Activated T-helper 1 cell treated with anti-CD3 and anti-CD28 coated beads, Interleukin-2, amount 50 U/mL, for 16 hours (primary cell): ENCODE measurements at regions not wholly inside any gene's neighbourhood (a gene's known extent, or its start where the extent isn't known, plus 50 kb on each side); places are given as distances from the start of the nearest gene placed in this dataset.
"Not testable (repeated sequence)": the region's sequence is repeated elsewhere in the genome, so short reads cannot be mapped to it uniquely, and the experiment has no call there.

ENCODE experiments used
- DNase-seq, 2 donors: peaks; one replicate each; pipeline ENCODE4 v3.0.0-alpha.2; 2020; ENCODE audit warnings: low read depth in 1 of 2, low spot score in 1 of 2

- DNase-seq: no peak
Observed at GRCh38 chr4:24369507-24370029, 214.8 kb downstream of the DHX15 start.

- DNase-seq: no peak
Observed at GRCh38 chr4:24368801-24369200, 215.6 kb downstream of the DHX15 start.

GRCh38 chr4:24364852-24365251, 219.5 kb downstream of the DHX15 start:
- no peak for DNase-seq

GRCh38 chr4:24364249-24364648, 220.1 kb downstream of the DHX15 start:
- DNase-seq: no peak

GRCh38 chr4:24363751-24364150, 220.6 kb downstream of the DHX15 start:
- no peak for DNase-seq

GRCh38 chr4:24352112-24352511, 232.2 kb downstream of the DHX15 start:
- DNase-seq: no peak

GRCh38 chr4:24349168-24349996, 235.0 kb downstream of the DHX15 start:
- not testable (repeated sequence) for DNase-seq

GRCh38 chr4:24339260-24339659, 245.1 kb downstream of the DHX15 start:
- DNase-seq: no peak

GRCh38 chr4:24337451-24338190, 246.7 kb downstream of the DHX15 start:
- no peak for DNase-seq

GRCh38 chr4:24335616-24336015, 248.7 kb downstream of the DHX15 start:
- DNase-seq: no peak

- DNase-seq: no peak
Observed at GRCh38 chr4:24334906-24335305, 249.4 kb downstream of the DHX15 start.

- no peak for DNase-seq
Observed at GRCh38 chr4:24330573-24330972, 253.8 kb downstream of the DHX15 start.

GRCh38 chr4:24330172-24330571, 254.2 kb downstream of the DHX15 start:
- no peak for DNase-seq

GRCh38 chr4:24328711-24329110, 255.6 kb downstream of the DHX15 start:
- DNase-seq: no peak

- no peak for DNase-seq
Observed at GRCh38 chr4:24328310-24328709, 256.0 kb downstream of the DHX15 start.

- no peak for DNase-seq
Observed at GRCh38 chr4:24322995-24323394, 261.4 kb downstream of the DHX15 start.

GRCh38 chr4:24322511-24322910, 261.8 kb downstream of the DHX15 start:
- no peak for DNase-seq

- no peak for DNase-seq
Observed at GRCh38 chr4:24321616-24322015, 262.7 kb downstream of the DHX15 start.

GRCh38 chr4:24321131-24321530, 263.2 kb downstream of the DHX15 start:
- no peak for DNase-seq

- DNase-seq: no peak
Observed at GRCh38 chr4:24319387-24319786, 265.0 kb downstream of the DHX15 start.

- no peak for DNase-seq
Observed at GRCh38 chr4:24315056-24315455, 269.3 kb downstream of the DHX15 start.

- no peak for DNase-seq
Observed at GRCh38 chr4:24312261-24312913, 272.0 kb downstream of the DHX15 start.
